ENCODE measurements at regions not wholly inside any gene's neighbourhood (a gene's known extent, or its start where the extent isn't known, plus 50 kb on each side); places are given as distances from the start of the nearest gene placed in this dataset.
A peak's percentile ranks its signal among the peaks of the same experiment; 100 is the strongest.
"Not testable (repeated sequence)": the region's sequence is repeated elsewhere in the genome, so short reads cannot be mapped to it uniquely, and the experiment has no call there.

GRCh38 chr20:6401893-6402557 lies 279.2 kb upstream of the FERMT1 start:
- DNase-seq: no peak

- DNase-seq: no peak
Measured at GRCh38 chr20:6397115-6397514, 274.3 kb upstream of the FERMT1 start.

- peak; percentile 9 for DNase-seq
Measured at GRCh38 chr20:6395695-6396094, 272.9 kb upstream of the FERMT1 start.

GRCh38 chr20:6388671-6389197 lies 265.9 kb upstream of the FERMT1 start:
- DNase-seq: no peak

GRCh38 chr20:6384956-6385486 lies 262.2 kb upstream of the FERMT1 start:
- no peak for DNase-seq

- DNase-seq: no peak
Measured at GRCh38 chr20:6384380-6384779, 261.6 kb upstream of the FERMT1 start.

- no peak for DNase-seq
Measured at GRCh38 chr20:6381887-6382286, 259.1 kb upstream of the FERMT1 start.

- no peak for DNase-seq
Measured at GRCh38 chr20:6362245-6362644, 239.4 kb upstream of the FERMT1 start.

GRCh38 chr20:6360766-6361165 lies 237.9 kb upstream of the FERMT1 start:
- DNase-seq: no peak

- no peak for DNase-seq
Measured at GRCh38 chr20:6355754-6356451, 233.1 kb upstream of the FERMT1 start.

GRCh38 chr20:6348908-6349307 lies 226.1 kb upstream of the FERMT1 start:
- no peak for DNase-seq

GRCh38 chr20:6347916-6348315 lies 225.1 kb upstream of the FERMT1 start:
- no peak for DNase-seq

- DNase-seq: no peak
Measured at GRCh38 chr20:6341491-6341890, 218.7 kb upstream of the FERMT1 start.

GRCh38 chr20:6339176-6339575 lies 216.3 kb upstream of the FERMT1 start:
- no peak for DNase-seq

- DNase-seq: no peak
Measured at GRCh38 chr20:6333110-6333509, 210.3 kb upstream of the FERMT1 start.

- DNase-seq: not testable (repeated sequence)
Measured at GRCh38 chr20:6321235-6321634, 198.4 kb upstream of the FERMT1 start.

GRCh38 chr20:6311841-6312655 lies 189.2 kb upstream of the FERMT1 start:
- no peak for DNase-seq

- DNase-seq: no peak
Measured at GRCh38 chr20:6311097-6311496, 188.3 kb upstream of the FERMT1 start.

GRCh38 chr20:6305536-6305935 lies 182.7 kb upstream of the FERMT1 start:
- DNase-seq: no peak

- DNase-seq: no peak
Measured at GRCh38 chr20:6302041-6302440, 179.2 kb upstream of the FERMT1 start.

- no peak for DNase-seq
Measured at GRCh38 chr20:6299456-6299855, 176.6 kb upstream of the FERMT1 start.

- no peak for DNase-seq
Measured at GRCh38 chr20:6298049-6298448, 175.2 kb upstream of the FERMT1 start.

GRCh38 chr20:6295867-6296256 lies 173.0 kb upstream of the FERMT1 start:
- DNase-seq: no peak

Data from HCEC 1CT (cell line).